Ovary (tissue), 7 donors: ENCODE measurements at regions not wholly inside any gene's neighbourhood (a gene's known extent, or its start where the extent isn't known, plus 50 kb on each side); places are given as distances from the start of the nearest gene placed in this dataset.

Experiments
- DNase-seq, 5 donors: peaks; one replicate each; pipeline ENCODE4 v3.0.0-alpha.2; 2019 to 2020
- H3K27ac ChIP-seq, 2 donors: fragments of 200-600 bp; one replicate each; pipeline versions ENCODE4 v1.5.1 to v1.8.0; 2019 to 2022
- H3K27me3 ChIP-seq: fragments of 200-600 bp; one replicate; pipeline ENCODE4 v1.8.0; 2022
- H3K36me3 ChIP-seq: fragments of 200-600 bp; sonication (generic); one replicate; pipeline ENCODE4 v1.5.1; 2019
- H3K4me1 ChIP-seq: one replicate; pipeline ENCODE4 v1.8.1; 2013; ENCODE audit warnings: mild to moderate bottlenecking, moderate library complexity; ENCODE audit not compliant: insufficient read depth
- H3K4me3 ChIP-seq: fragments of 200-600 bp; sonication (generic); one replicate; pipeline ENCODE4 v1.5.1; 2017
- H3K9me3 ChIP-seq, 2 donors: fragments of 200-600 bp in 1 of 2; sonication (generic) in 1 of 2; one replicate each; pipeline versions ENCODE4 v1.5.1 to v1.8.1; 2013 to 2019; ENCODE audit warnings: mild to moderate bottlenecking in 1 of 2, moderate library complexity in 1 of 2
- EP300 ChIP-seq: sonication (generic); formaldehyde crosslinking; IDR thresholded peaks from one replicate; pipeline ENCODE4 v1.6.1; 2017; ENCODE audit warnings: antibody characterized with exemption
- POLR2A ChIP-seq: fragments of 450-650 bp; IDR thresholded peaks from one replicate; pipeline ENCODE4 v1.6.1; 2017; ENCODE audit warnings: antibody characterized with exemption, mild to moderate bottlenecking, moderate library complexity
- WGBS, 3 donors: extraction: QIAGEN DNeasy Blood & Tissue Kit in 1 of 3; methylation state at CpG; one replicate each; pipeline versions ENCODE4 v1.1.5 to v1.1.7; 2013 to 2017; 5-methylcytosine and 5-hydroxymethylcytosine counted together
- intact Hi-C, 4 donors: fragments of 100-400 bp; cut with DNase I; formaldehyde crosslinking; loops; one replicate each; pipeline versions ENCODE4 v1.11.0 to v1.15.1; 2022 to 2023
- TF ChIP-seq, protein P1 (sequence below), 3 donors: fragments of 450-650 bp in 2 of 3; fragments of 200-600 bp in 1 of 3; IDR thresholded peaks; one replicate each; pipeline versions ENCODE4 v1.5.1 to v1.8.0; 2016 to 2022; ENCODE audit warnings: antibody characterized with exemption in 3 of 3, mild to moderate bottlenecking in 1 of 3
- donor health status: DM: no; HTN: no; CAD: no; lungs with moderate emphysema.
- donor health status: DM: no; HTN: no; CAD: no.
- donor health status: Bipolar disorder and iron deficiency.
- donor health status: DM: no; HTN: no; CAD: no.
- donor health status: DM: yes; HTN: yes; CAD: no.

GRCh38 chr1:5613900-5614299 lies 378.3 kb downstream of the NPHP4 start:
- no peak for DNase-seq
- Histone ChIP-seq H3K36me3 (no peaks in the 10 kb centered on the region), H3K4me3 (no peak overlapping the region), H3K4me1 (no peaks in the 10 kb centered on the region), H3K9me3 (no peaks in the 10 kb centered on the region), H3K27me3 (no peaks in the 10 kb centered on the region), H3K27ac (no peak overlapping the region)
- intact Hi-C loops: loop anchor here in 2 of 4 donors (10.0 kb wide), 2 partner anchors 949 to 959 kb away; partner anchors contain the start of gene AJAP1 (in 1 of the 2)
- TF ChIP-seq POLR2A (no peak), EP300 (no peak)
- TF ChIP-seq, protein P1, sequence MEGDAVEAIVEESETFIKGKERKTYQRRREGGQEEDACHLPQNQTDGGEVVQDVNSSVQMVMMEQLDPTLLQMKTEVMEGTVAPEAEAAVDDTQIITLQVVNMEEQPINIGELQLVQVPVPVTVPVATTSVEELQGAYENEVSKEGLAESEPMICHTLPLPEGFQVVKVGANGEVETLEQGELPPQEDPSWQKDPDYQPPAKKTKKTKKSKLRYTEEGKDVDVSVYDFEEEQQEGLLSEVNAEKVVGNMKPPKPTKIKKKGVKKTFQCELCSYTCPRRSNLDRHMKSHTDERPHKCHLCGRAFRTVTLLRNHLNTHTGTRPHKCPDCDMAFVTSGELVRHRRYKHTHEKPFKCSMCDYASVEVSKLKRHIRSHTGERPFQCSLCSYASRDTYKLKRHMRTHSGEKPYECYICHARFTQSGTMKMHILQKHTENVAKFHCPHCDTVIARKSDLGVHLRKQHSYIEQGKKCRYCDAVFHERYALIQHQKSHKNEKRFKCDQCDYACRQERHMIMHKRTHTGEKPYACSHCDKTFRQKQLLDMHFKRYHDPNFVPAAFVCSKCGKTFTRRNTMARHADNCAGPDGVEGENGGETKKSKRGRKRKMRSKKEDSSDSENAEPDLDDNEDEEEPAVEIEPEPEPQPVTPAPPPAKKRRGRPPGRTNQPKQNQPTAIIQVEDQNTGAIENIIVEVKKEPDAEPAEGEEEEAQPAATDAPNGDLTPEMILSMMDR (IDR thresholded peaks at IDR 0.05): no peak
- WGBS, 3 donors: 46 to 57% (median 47%) methylated on average over 4 of the region's 4 CpGs

DNA sequence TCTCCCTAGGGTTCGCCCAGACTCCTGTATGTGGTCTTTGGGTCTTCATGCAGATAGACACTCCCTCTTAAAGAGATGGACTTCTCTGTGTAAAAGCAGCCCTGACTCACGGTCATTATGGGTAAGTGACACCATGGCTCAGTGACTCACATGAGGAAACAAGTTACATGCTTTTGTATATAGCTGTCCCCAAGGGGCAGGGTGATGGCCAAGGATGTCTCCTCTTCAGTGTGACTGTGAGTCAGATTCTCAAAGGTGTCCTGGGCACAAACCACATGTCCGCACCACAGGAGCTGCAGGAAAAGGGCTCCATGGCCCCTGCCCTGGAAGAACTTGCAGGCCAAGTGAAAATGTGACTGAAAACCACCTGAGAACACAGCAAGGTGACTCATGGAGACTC lies 380.4 kb downstream of the NPHP4 start:
- no peaks in the 10 kb centered on the region for H3K4me1 ChIP-seq
- no peaks in the 10 kb centered on the region for H3K27me3 ChIP-seq
- no peak overlapping the region for H3K27ac ChIP-seq
- H3K9me3 ChIP-seq: no peaks in the 10 kb centered on the region
- TF ChIP-seq EP300 (no peak), POLR2A (no peak)
- TF ChIP-seq, protein P1 (IDR thresholded peaks at IDR 0.05): no peak
- intact Hi-C loops: loop anchor here in 2 of 4 donors (10.0 kb wide), 2 partner anchors 947 to 957 kb away; partner anchors contain the start of gene AJAP1 (in 1 of the 2)
- no peak for DNase-seq
- WGBS, 3 donors: 84 to 94% (median 92%) methylated on average over 3 of the region's 3 CpGs
- no peak overlapping the region for H3K4me3 ChIP-seq
- H3K36me3 ChIP-seq: no peaks in the 10 kb centered on the region

GRCh38 chr1:5611431-5611830 lies 380.8 kb downstream of the NPHP4 start:
- no peaks in the 10 kb centered on the region for H3K4me1 ChIP-seq
- H3K36me3 ChIP-seq: no peaks in the 10 kb centered on the region
- H3K27me3 ChIP-seq: no peaks in the 10 kb centered on the region
- no peak overlapping the region for H3K4me3 ChIP-seq
- no peak overlapping the region for H3K27ac ChIP-seq
- no peak for TF ChIP-seq POLR2A
- TF ChIP-seq EP300: no peak
- TF ChIP-seq, protein P1 (IDR thresholded peaks at IDR 0.05): no peak
- 84 to 89% (median 84%) methylated on average over 2 of the region's 2 CpGs for WGBS, 3 donors
- intact Hi-C loops: loop anchor here in 2 of 4 donors (10.0 kb wide), 2 partner anchors 947 to 957 kb away; partner anchors contain the start of gene AJAP1 (in 1 of the 2)
- no peak for DNase-seq
- no peaks in the 10 kb centered on the region for H3K9me3 ChIP-seq

DNA sequence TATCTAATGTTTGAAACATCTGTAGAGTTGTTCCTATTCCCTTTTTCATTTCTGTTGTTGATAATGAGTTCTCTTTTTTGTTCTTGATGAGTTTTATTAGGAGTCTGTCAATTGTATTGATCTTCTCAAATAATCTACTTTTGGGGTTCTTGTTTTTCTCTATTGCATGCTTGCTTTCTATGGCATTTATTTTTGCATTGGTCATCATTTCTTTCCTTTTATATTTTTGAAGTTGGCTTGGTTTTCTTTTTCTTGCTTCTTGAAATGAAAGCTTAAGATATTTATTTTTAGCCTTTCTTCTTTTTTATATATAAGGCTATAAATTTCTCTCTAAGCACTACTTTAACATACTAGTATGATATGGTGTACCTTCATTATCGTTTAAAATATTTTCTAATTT lies 381.8 kb downstream of the NPHP4 start:
- Histone ChIP-seq H3K27ac (no peak overlapping the region), H3K4me3 (no peak overlapping the region), H3K27me3 (no peaks in the 10 kb centered on the region), H3K9me3 (no peaks in the 10 kb centered on the region), H3K4me1 (no peaks in the 10 kb centered on the region), H3K36me3 (no peaks in the 10 kb centered on the region)
- intact Hi-C loops: loop anchor here in 2 of 4 donors (10.0 kb wide), 2 partner anchors 946 to 956 kb away; partner anchors contain the start of gene AJAP1 (in 1 of the 2)
- 51 to 66% (median 63%) methylated on average over 1 of the region's 1 CpG for WGBS, 3 donors
- DNase-seq: no peak
- no peak for TF ChIP-seq EP300
- TF ChIP-seq, protein P1 (IDR thresholded peaks at IDR 0.05): no peak
- TF ChIP-seq POLR2A: no peak
